Testis (tissue), 2 donors: ENCODE measurements at regions not wholly inside any gene's neighbourhood (a gene's known extent, or its start where the extent isn't known, plus 50 kb on each side); places are given as distances from the start of the nearest gene placed in this dataset.

Experiments
- DNase-seq: peaks from one replicate; pipeline ENCODE4 v3.0.0-alpha.2; 2019
- H3K27ac ChIP-seq, 2 donors: fragments of 200-600 bp; sonication (generic); one replicate each; pipeline ENCODE4 v1.5.1; 2019
- H3K27me3 ChIP-seq: fragments of 200-600 bp; sonication (generic); one replicate; pipeline ENCODE4 v1.5.1; 2019
- H3K36me3 ChIP-seq: fragments of 200-600 bp; sonication (generic); one replicate; pipeline ENCODE4 v1.5.1; 2017; ENCODE audit warnings: low read depth; ENCODE audit errors: missing control alignments
- H3K4me1 ChIP-seq: fragments of 200-600 bp; sonication (generic); one replicate; pipeline ENCODE4 v1.5.1; 2019
- H3K4me3 ChIP-seq, 2 donors: fragments of 200-600 bp; sonication (generic); one replicate each; pipeline ENCODE4 v1.5.1; 2017 to 2019
- H3K9me3 ChIP-seq: fragments of 200-600 bp; sonication (generic); one replicate; pipeline ENCODE4 v1.5.1; 2017
- POLR2A ChIP-seq: fragments of 450-650 bp; IDR thresholded peaks from one replicate; pipeline ENCODE4 v1.6.1; 2017; ENCODE audit warnings: antibody characterized with exemption, mild to moderate bottlenecking, moderate library complexity
- WGBS, 2 donors: methylation state at CpG; one replicate each; pipeline ENCODE4 v1.1.5; 2018; 5-methylcytosine and 5-hydroxymethylcytosine counted together
- intact Hi-C: fragments of 100-400 bp; cut with DNase I; formaldehyde crosslinking; loops from one replicate; pipeline ENCODE4 v1.15.1; 2023; ENCODE audit warnings: low total_unique reads
- TF ChIP-seq, protein P1 (sequence below), 3 experiments: fragments of 450-650 bp in 2 of 3; fragments of 200-600 bp in 1 of 3; sonication (generic) in 1 of 3; IDR thresholded peaks; one replicate each; pipeline ENCODE4 v1.5.1; 2016 to 2019; ENCODE audit warnings: antibody characterized with exemption in 3 of 3, mild to moderate bottlenecking in 2 of 3, moderate library complexity in 1 of 3

DNA sequence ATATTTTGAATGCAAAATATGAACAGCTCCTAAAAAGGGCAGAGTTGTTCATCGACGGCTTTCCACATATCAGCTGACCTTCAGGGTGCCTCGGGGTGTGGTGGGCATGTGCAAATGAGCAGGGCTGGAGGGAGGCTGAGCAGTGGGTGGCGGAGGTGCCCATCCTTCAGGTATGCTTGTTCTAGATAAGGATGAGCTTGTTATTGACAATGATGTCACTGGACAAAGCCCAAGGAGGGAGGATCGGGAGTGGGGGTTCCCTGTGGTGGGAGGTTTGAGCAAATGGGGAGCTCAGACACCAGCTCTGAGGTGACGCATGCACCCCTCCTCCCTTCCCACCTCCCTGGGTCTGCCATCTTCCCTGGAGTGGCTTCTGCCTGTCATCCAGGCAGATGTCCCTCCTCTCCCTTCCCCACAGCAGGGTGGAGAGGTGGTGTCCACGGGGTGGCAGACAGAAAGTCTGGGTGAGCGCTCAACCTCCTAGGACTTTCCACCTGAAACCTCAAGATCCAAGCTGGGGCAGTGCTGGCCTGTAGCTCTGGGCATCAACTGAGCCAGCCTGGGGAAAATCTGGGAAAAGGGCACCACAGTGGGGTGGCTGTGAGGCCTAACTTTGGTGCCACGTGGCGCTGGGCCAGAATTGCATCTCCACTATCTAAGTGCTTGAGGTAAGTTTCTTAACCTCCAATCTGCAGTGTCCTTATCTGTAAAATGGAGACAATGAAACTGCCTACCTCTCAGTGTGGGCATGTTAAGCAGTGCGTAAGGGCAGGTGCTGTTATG, 106.3 kb upstream of the THY1 start:
- WGBS, 2 donors: 80 to 86% methylated on average over 10 to 11 of the region's 11 CpGs
- intact Hi-C loops: no loop called here
- no peaks in the 10 kb centered on the region for H3K36me3 ChIP-seq
- H3K4me3 ChIP-seq: no peak overlapping the region
- no peak for TF ChIP-seq POLR2A
- no peak for DNase-seq
- no peaks in the 10 kb centered on the region for H3K27me3 ChIP-seq
- H3K27ac ChIP-seq: no peak overlapping the region
- no peaks in the 10 kb centered on the region for H3K4me1 ChIP-seq
- no peaks in the 10 kb centered on the region for H3K9me3 ChIP-seq

DNA sequence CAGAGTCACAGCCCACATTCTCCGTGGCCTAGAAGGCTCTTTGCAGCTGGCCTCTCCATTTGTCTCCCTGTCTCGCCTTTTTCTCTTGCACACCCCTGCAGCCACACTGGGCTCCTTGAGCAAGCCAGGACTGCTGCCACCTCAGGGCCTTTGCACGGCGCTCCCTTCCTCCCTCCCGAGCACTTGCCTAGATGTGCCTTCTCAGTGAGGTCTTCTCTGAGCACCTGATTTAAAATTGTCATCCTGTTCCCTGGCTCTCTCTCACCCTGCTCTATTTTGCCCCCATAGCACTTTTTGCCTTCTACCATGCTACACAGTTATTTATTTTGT, 102.9 kb upstream of the THY1 start:
- 80 to 91% methylated on average over 3 to 5 of the region's 5 CpGs for WGBS, 2 donors
- intact Hi-C loops: no loop called here
- Histone ChIP-seq H3K36me3 (no peaks in the 10 kb centered on the region), H3K4me3 (no peak overlapping the region), H3K4me1 (no peaks in the 10 kb centered on the region), H3K27me3 (no peaks in the 10 kb centered on the region), H3K9me3 (no peaks in the 10 kb centered on the region), H3K27ac (no peak overlapping the region)
- DNase-seq: no peak
- TF ChIP-seq, protein P1, sequence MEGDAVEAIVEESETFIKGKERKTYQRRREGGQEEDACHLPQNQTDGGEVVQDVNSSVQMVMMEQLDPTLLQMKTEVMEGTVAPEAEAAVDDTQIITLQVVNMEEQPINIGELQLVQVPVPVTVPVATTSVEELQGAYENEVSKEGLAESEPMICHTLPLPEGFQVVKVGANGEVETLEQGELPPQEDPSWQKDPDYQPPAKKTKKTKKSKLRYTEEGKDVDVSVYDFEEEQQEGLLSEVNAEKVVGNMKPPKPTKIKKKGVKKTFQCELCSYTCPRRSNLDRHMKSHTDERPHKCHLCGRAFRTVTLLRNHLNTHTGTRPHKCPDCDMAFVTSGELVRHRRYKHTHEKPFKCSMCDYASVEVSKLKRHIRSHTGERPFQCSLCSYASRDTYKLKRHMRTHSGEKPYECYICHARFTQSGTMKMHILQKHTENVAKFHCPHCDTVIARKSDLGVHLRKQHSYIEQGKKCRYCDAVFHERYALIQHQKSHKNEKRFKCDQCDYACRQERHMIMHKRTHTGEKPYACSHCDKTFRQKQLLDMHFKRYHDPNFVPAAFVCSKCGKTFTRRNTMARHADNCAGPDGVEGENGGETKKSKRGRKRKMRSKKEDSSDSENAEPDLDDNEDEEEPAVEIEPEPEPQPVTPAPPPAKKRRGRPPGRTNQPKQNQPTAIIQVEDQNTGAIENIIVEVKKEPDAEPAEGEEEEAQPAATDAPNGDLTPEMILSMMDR (IDR thresholded peaks at IDR 0.05): no peak
- no peak for TF ChIP-seq POLR2A

DNA sequence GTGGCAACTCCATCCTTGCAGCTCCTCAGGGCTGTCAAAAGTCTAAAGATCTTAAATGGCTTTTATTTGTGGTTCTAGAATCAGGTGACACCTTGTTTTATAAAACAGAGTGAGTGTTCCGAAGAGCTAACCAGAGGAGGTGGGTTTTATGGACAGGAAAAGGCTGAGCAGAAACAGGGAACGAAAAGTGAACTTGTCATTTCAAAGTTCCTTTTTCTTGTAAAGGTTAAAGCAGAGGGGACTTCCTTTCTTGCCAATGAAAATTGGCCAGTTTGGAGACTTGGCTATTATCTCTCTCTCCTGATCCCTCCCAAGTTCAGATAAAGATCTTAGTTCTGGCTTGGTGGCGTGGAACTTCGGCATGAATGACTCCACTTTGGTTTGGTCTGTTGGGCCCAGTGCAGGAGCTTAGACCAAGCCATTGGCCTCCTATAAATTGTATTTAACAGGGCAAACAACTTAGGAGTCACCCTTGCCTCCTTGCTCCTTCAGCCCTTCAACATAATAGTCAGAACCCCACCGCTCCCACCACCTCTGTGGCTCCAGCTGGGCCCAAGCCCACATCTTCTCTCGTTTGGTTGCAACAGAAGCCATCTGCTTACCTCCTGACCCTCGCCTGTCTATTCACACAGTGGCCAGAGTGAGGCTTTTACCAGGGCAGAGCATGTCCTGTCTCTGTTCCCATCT, 102.4 kb upstream of the THY1 start:
- Histone ChIP-seq H3K27me3 (no peaks in the 10 kb centered on the region), H3K9me3 (no peaks in the 10 kb centered on the region), H3K4me1 (no peaks in the 10 kb centered on the region), H3K4me3 (no peak overlapping the region), H3K27ac (no peak overlapping the region), H3K36me3 (no peaks in the 10 kb centered on the region)
- WGBS, 2 donors: 70 to 86% methylated on average over 6 to 7 of the region's 7 CpGs
- TF ChIP-seq, protein P1 (IDR thresholded peaks at IDR 0.05): no peak
- TF ChIP-seq POLR2A: no peak
- intact Hi-C loops: no loop called here
- no peak for DNase-seq

DNA sequence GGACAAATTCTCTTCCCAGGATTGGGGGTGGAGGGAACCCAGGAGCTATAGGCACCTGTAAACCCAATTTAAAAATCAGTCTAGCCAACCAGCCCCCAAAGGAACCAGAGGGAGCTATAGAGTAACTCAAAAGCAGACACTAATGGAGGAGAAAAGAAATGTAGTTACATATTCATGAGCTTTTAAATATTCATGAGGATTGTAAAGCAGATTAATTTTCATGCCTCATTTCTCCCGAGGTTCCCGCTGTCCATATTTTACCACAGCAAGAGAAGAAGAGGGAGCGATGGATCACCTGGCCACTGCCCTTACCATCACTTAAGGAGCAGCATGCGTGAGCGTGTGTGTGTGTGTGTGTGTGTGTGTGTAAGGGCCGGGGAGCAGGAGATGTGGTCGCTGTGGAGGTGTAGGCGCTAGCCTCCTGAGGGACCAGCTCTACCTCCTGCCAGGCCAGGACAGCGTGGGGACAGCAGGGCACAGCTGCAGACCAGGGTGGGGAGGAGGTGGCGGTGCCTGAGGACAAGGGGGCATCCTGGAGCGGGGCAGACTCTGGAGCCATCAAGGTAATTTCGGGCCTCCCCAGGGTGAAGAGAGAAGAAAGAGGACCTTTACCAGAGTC, 100.7 kb upstream of the THY1 start:
- Histone ChIP-seq H3K4me1 (no peaks in the 10 kb centered on the region), H3K4me3 (no peak overlapping the region), H3K9me3 (no peaks in the 10 kb centered on the region), H3K27ac (no peak overlapping the region), H3K27me3 (no peaks in the 10 kb centered on the region), H3K36me3 (no peaks in the 10 kb centered on the region)
- WGBS, 2 donors: 69 to 77% methylated on average over 9 to 12 of the region's 12 CpGs
- no peak for DNase-seq
- intact Hi-C loops: no loop called here
- no peak for TF ChIP-seq POLR2A
- TF ChIP-seq, protein P1 (IDR thresholded peaks at IDR 0.05): no peak

DNA sequence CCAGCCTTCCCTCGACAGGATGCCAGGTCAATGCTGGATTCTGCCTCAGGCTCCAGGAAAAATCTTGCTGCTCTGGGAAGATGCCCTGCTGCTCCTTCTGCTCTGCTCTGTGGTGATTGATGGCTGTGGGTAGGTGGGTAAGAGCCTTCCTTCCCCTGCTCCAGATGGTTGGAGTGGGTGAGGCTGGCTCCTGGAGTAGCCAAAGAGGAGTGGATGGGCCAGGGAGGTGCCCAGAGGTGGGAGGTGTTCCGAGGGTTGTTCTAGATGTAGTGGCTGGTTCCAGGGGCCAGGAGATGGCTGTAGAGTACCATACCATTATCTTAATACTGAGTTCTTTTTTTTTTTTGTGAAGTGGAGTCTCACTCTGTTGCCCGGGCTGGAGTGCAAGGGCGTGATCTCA, 99.6 kb upstream of the THY1 start:
- Histone ChIP-seq H3K4me3 (no peak overlapping the region), H3K9me3 (no peaks in the 10 kb centered on the region), H3K27me3 (no peaks in the 10 kb centered on the region), H3K36me3 (no peaks in the 10 kb centered on the region), H3K4me1 (no peaks in the 10 kb centered on the region), H3K27ac (no peak overlapping the region)
- TF ChIP-seq POLR2A: no peak
- intact Hi-C loops: no loop called here
- DNase-seq: no peak
- 79 to 96% methylated on average over 3 to 4 of the region's 4 CpGs for WGBS, 2 donors
